ENCODE measurements at regions not wholly inside any gene's neighbourhood (a gene's known extent, or its start where the extent isn't known, plus 50 kb on each side); places are given as distances from the start of the nearest gene placed in this dataset.

DNA sequence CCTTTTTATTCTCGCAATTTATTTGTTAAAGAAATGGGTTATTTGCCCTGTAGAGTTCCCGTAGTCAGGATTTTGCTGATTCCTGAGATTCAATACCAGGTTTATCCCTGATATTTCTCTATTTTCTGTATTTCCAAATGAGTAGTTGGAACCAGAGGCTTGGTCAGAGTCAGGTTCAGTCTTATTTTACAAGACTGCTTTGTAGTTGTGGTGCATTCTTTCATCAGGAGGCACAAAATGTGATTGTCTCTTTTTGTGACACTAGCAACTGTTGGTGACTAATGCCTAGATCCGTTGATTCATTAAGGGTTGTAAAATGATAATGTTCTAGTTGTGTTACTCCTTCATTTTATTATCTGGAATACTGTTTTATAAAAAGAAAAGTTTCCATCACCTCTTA is 95.5 kb upstream of the TPTE start:
- TF ChIP-seq EP300 (IDR thresholded peaks at IDR 0.05) (no peak), POLR2A (IDR thresholded peaks at IDR 0.05) (no peak)
- TF ChIP-seq, protein P1, sequence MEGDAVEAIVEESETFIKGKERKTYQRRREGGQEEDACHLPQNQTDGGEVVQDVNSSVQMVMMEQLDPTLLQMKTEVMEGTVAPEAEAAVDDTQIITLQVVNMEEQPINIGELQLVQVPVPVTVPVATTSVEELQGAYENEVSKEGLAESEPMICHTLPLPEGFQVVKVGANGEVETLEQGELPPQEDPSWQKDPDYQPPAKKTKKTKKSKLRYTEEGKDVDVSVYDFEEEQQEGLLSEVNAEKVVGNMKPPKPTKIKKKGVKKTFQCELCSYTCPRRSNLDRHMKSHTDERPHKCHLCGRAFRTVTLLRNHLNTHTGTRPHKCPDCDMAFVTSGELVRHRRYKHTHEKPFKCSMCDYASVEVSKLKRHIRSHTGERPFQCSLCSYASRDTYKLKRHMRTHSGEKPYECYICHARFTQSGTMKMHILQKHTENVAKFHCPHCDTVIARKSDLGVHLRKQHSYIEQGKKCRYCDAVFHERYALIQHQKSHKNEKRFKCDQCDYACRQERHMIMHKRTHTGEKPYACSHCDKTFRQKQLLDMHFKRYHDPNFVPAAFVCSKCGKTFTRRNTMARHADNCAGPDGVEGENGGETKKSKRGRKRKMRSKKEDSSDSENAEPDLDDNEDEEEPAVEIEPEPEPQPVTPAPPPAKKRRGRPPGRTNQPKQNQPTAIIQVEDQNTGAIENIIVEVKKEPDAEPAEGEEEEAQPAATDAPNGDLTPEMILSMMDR (IDR thresholded peaks at IDR 0.05) = no peak

All from tibial nerve (tissue), 4 donors.